ENCODE measurements at regions not wholly inside any gene's neighbourhood (a gene's known extent, or its start where the extent isn't known, plus 50 kb on each side); places are given as distances from the start of the nearest gene placed in this dataset.

DNA sequence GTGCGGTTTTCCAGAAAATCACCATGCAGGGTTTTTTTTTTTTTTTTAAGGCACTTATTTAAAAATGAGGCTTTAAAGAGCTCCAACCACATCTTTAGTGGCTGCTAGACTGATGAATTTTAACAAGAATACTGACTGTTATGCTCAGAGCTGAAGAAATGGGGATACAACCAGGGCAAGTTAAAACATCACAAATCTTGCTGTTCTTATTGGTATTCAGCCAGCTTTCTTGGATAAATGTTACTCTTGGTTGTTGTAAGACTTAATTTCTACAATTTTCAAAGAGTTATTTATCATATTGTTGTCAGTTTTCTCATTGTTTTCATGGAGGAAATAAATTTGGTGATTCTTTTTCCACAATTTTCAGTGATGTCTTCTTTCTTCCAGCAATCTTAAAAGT lies 352.8 kb upstream of the FAM174A start:
- no peak for DNase-seq (ENCODE audit: extremely low spot score, unreplicated experiment)
- Mint-ChIP-seq H3K4me1 (ENCODE audit: unreplicated experiment) (peaks cover 9% of the 10 kb centered on the region), H3K36me3 (no peaks in the 10 kb centered on the region), H3K4me3 (no peak overlapping the region), H3K27ac (no peak overlapping the region), H3K27me3 (peaks cover 3% of the 10 kb centered on the region), H3K9me3 (no peaks in the 10 kb centered on the region)
- TF ChIP-seq, protein P1, sequence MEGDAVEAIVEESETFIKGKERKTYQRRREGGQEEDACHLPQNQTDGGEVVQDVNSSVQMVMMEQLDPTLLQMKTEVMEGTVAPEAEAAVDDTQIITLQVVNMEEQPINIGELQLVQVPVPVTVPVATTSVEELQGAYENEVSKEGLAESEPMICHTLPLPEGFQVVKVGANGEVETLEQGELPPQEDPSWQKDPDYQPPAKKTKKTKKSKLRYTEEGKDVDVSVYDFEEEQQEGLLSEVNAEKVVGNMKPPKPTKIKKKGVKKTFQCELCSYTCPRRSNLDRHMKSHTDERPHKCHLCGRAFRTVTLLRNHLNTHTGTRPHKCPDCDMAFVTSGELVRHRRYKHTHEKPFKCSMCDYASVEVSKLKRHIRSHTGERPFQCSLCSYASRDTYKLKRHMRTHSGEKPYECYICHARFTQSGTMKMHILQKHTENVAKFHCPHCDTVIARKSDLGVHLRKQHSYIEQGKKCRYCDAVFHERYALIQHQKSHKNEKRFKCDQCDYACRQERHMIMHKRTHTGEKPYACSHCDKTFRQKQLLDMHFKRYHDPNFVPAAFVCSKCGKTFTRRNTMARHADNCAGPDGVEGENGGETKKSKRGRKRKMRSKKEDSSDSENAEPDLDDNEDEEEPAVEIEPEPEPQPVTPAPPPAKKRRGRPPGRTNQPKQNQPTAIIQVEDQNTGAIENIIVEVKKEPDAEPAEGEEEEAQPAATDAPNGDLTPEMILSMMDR (conservative IDR thresholded peaks at IDR 0.05) = no peak

DNA sequence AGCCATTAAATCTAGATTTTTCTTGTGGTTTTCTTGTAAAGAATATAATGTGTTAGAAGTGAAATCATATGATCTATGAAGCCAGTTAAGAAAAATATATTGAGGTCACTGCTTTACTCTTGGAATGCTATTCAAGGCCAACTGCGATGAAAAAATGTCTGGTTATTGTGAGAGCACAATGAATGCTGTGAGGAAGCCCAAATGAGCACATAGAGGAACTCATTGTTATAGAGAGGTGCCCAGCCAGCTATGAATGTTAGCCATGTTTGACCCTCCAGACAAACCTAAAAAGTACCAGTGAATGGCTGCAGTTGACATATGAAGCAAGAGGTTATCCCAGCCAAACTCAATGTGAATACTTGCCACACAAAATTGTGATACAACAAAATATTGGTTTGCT lies 359.8 kb upstream of the FAM174A start:
- TF ChIP-seq, protein P1 (conservative IDR thresholded peaks at IDR 0.05) = no peak
- H3K4me3 Mint-ChIP-seq = no peak overlapping the region
- no peaks in the 10 kb centered on the region for H3K4me1 Mint-ChIP-seq (ENCODE audit: unreplicated experiment)
- H3K27ac Mint-ChIP-seq = no peak overlapping the region
- H3K9me3 Mint-ChIP-seq = no peaks in the 10 kb centered on the region
- no peaks in the 10 kb centered on the region for H3K27me3 Mint-ChIP-seq
- H3K36me3 Mint-ChIP-seq = no peaks in the 10 kb centered on the region
- no peak for DNase-seq (ENCODE audit: extremely low spot score, unreplicated experiment)

DNA sequence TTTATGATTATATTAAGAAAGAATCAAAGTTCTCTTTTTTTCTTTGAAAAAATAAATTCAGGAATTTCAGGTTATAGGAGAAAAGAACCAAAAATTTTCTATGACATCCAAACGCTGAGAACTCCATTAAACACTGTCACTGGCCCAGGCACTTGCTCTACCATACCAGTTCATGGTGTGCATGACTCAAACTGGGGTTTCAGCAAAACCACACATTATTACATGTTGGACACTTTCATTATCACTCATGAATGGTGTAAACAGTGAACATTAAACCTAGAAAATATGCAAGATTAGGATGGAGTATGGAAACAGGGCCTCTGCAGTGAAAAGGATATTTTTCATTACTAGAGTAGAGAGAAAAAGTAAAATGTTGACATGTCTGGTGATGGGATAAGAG lies 369.9 kb upstream of the FAM174A start:
- no peak for DNase-seq (ENCODE audit: extremely low spot score, unreplicated experiment)
- no peaks in the 10 kb centered on the region for H3K4me1 Mint-ChIP-seq (ENCODE audit: unreplicated experiment)
- no peaks in the 10 kb centered on the region for H3K36me3 Mint-ChIP-seq
- no peak overlapping the region for H3K4me3 Mint-ChIP-seq
- H3K27ac Mint-ChIP-seq = no peak overlapping the region
- TF ChIP-seq, protein P1 (conservative IDR thresholded peaks at IDR 0.05) = no peak
- peaks cover 3% of the 10 kb centered on the region for H3K9me3 Mint-ChIP-seq
- no peaks in the 10 kb centered on the region for H3K27me3 Mint-ChIP-seq

DNA sequence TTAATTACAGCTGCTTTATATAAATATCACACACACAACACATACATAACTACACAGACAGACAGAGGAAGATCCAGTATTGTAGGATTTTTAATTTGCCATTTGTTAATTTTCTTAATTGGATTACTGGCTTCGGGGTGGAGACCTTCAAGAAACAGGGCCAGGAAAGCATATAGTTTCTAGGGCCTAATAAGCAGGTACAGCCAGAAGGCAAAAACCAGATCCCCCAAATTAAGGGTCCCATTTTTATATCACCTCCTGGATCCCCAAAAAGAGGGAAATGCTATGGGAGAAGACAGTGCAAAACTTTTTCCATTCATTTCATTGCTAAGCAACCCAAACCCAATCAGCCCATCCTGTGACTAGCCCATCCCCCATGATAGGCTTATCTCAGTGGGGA lies 373.3 kb upstream of the FAM174A start:
- Mint-ChIP-seq H3K4me3 (no peak overlapping the region), H3K9me3 (peaks cover 3% of the 10 kb centered on the region), H3K27ac (no peak overlapping the region), H3K27me3 (no peaks in the 10 kb centered on the region), H3K36me3 (no peaks in the 10 kb centered on the region), H3K4me1 (ENCODE audit: unreplicated experiment) (no peaks in the 10 kb centered on the region)
- no peak for DNase-seq (ENCODE audit: extremely low spot score, unreplicated experiment)
- TF ChIP-seq, protein P1 (conservative IDR thresholded peaks at IDR 0.05) = no peak

DNA sequence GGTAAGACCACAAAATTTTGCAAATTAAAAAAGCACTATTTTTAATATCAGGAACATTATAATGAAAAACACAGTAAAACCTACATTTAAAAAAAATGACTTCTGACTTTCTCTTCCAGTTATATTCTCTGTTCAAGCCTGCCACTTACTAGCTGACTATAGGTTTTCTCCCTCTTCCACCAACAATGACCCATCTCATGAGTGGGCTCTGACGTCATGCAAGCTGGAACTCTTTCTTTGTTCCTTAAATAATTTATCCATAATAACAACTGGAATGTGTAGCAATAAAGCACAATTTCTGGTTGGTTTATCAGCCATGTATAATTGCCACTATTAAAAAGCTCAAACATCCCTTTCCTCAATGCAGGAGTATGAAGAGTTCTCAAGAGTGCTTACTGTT lies 378.1 kb upstream of the FAM174A start:
- H3K4me1 Mint-ChIP-seq (ENCODE audit: unreplicated experiment) = no peaks in the 10 kb centered on the region
- H3K36me3 Mint-ChIP-seq = no peaks in the 10 kb centered on the region
- no peaks in the 10 kb centered on the region for H3K9me3 Mint-ChIP-seq
- no peaks in the 10 kb centered on the region for H3K27me3 Mint-ChIP-seq
- H3K4me3 Mint-ChIP-seq = no peak overlapping the region
- no peak overlapping the region for H3K27ac Mint-ChIP-seq
- TF ChIP-seq, protein P1 (conservative IDR thresholded peaks at IDR 0.05) = no peak
- DNase-seq (ENCODE audit: extremely low spot score, unreplicated experiment) = no peak

DNA sequence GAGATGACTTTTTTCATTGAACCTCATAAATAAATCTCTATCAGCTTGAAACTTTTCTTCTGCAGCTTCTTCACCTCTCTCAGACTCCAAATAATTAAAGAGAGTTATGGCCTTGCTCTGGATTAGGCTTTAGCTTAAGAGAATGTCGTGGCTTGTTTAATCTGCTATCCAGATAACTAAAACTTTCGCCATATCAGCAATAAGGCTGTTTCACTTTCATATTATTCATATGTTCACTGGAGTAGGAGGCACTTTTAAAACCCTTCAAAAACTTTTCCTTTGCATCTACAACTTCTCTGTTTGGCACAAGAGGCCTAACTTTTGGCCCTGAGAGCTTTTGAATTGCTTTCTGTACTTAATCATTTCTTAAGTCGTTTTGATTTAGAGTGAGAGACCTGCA lies 386.9 kb upstream of the FAM174A start:
- TF ChIP-seq, protein P1 (conservative IDR thresholded peaks at IDR 0.05) = no peak
- DNase-seq (ENCODE audit: extremely low spot score, unreplicated experiment) = no peak
- H3K4me3 Mint-ChIP-seq = no peak overlapping the region
- peaks cover 10% of the 10 kb centered on the region for H3K27me3 Mint-ChIP-seq
- no peak overlapping the region for H3K27ac Mint-ChIP-seq
- H3K9me3 Mint-ChIP-seq = no peaks in the 10 kb centered on the region
- no peaks in the 10 kb centered on the region for H3K36me3 Mint-ChIP-seq
- H3K4me1 Mint-ChIP-seq (ENCODE audit: unreplicated experiment) = no peaks in the 10 kb centered on the region
